DOHH2 (cell line): ENCODE measurements at regions not wholly inside any gene's neighbourhood (a gene's known extent, or its start where the extent isn't known, plus 50 kb on each side); places are given as distances from the start of the nearest gene placed in this dataset.

Experiments used
- EZH2phosphoT487 ChIP-seq: fragments of 200-600 bp; sonication (generic); IDR thresholded peaks from 2 replicates; pipeline ENCODE4 v1.6.1; 2017; ENCODE audit warnings: borderline replicate concordance, mild to moderate bottlenecking, antibody characterized with exemption, low read length, moderate library complexity, mixed read lengths
- TF ChIP-seq, protein P1 (sequence below): fragments of 200-600 bp; sonication (generic); IDR thresholded peaks from one replicate; pipeline ENCODE4 v1.5.1; 2014; ENCODE audit warnings: antibody characterized with exemption, mild to moderate bottlenecking, low read depth, low read length; ENCODE audit not compliant: poor library complexity, severe bottlenecking

DNA sequence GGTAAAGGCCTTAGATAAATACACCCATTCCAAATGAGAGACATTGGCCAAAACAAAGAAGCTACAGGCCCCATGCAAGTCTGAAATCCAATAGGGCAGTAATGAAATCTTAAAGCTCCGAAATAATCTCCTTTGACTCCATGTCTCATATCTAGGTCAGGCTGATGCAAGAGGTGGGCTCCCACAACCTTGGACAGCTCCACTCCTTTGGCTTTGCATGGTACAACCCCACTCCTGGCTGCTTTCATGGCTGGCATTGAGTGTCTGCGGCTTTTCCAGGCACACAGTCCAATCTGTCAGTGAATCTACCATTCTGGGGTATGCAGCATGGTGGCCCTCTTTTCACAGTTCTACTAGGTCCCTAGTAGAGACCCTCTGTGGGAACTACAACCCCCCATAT is 762.5 kb downstream of the LIG4 start:
- TF ChIP-seq EZH2phosphoT487, result no peak
- TF ChIP-seq, protein P1, sequence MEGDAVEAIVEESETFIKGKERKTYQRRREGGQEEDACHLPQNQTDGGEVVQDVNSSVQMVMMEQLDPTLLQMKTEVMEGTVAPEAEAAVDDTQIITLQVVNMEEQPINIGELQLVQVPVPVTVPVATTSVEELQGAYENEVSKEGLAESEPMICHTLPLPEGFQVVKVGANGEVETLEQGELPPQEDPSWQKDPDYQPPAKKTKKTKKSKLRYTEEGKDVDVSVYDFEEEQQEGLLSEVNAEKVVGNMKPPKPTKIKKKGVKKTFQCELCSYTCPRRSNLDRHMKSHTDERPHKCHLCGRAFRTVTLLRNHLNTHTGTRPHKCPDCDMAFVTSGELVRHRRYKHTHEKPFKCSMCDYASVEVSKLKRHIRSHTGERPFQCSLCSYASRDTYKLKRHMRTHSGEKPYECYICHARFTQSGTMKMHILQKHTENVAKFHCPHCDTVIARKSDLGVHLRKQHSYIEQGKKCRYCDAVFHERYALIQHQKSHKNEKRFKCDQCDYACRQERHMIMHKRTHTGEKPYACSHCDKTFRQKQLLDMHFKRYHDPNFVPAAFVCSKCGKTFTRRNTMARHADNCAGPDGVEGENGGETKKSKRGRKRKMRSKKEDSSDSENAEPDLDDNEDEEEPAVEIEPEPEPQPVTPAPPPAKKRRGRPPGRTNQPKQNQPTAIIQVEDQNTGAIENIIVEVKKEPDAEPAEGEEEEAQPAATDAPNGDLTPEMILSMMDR, result no peak
